ENCODE measurements at regions not wholly inside any gene's neighbourhood (a gene's known extent, or its start where the extent isn't known, plus 50 kb on each side); places are given as distances from the start of the nearest gene placed in this dataset.

DNA sequence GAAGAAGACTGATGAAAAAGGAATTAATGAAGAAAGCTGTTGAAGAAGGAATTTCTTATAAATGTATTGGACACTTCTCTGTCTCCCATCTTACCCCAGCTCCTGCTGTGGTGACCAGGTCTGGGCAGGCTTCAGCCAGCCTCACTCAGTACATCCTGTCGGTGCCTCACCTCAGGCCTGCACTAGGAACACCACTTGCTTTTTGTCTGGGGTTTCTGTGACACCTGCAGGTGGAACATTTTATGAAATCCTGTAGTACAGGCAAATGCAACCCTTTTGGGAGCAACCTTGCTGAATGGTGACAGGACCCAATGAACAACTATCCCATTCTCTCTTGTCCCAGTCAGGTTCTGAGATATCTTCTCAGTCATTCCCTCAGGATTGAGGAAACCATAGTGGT lies 129.7 kb downstream of the PRDM13 start:
- Histone ChIP-seq H2AFZ (ENCODE audit: insufficient read depth, low read length, poor library complexity) (no peak overlapping the region), H4K8ac (ENCODE audit: low read depth, low read length) (no peak overlapping the region), H3K4me1 (ENCODE audit: control insufficient read depth in 1 of 2, insufficient read depth in 2 of 2, low read length in 2 of 2) (peaks cover 0 to 2% of the 10 kb centered on the region in 2 experiments), H3K27ac (ENCODE audit: low read depth, low read length) (no peak overlapping the region), H3K23ac (ENCODE audit: low read length) (no peak overlapping the region), H4K12ac (ENCODE audit: low read depth, low read length) (no peak overlapping the region), H3K14ac (ENCODE audit: low read length) (no peak overlapping the region), H2AK5ac (ENCODE audit: low read length) (no peak overlapping the region), H3K9me3 (ENCODE audit: insufficient read depth, low read depth, low read length) (no peaks in the 10 kb centered on the region), H3K36me3 (ENCODE audit: control insufficient read depth in 1 of 2, insufficient read depth in 2 of 2, low read length in 2 of 2) (no peaks in the 10 kb centered on the region), H3K79me2 (ENCODE audit: control insufficient read depth, insufficient read depth, low read length, poor library complexity) (no peaks in the 10 kb centered on the region), H3K18ac (ENCODE audit: low read length) (no peak overlapping the region), H3K4ac (ENCODE audit: low read depth, low read length) (no peak overlapping the region), H3K27me3 (ENCODE audit: insufficient read depth, low read length) (no peaks in the 10 kb centered on the region), H2BK12ac (ENCODE audit: low read length) (no peak overlapping the region), H2BK120ac (ENCODE audit: insufficient read depth, low read length, poor library complexity) (no peak overlapping the region), H2BK5ac (ENCODE audit: low read depth, low read length, poor library complexity) (no peak overlapping the region), H4K91ac (ENCODE audit: low read depth, low read length) (no peak overlapping the region), H3K9ac (ENCODE audit: low read length) (no peak overlapping the region), H3K4me2 (ENCODE audit: low read length) (no peak overlapping the region), H3K79me1 (ENCODE audit: low read length) (no peaks in the 10 kb centered on the region), H3K4me3 (ENCODE audit: low read depth, low read length) (no peak overlapping the region)
- DNase-seq: peak in 1 of 2 donors; percentile 4
- WGBS (ENCODE audit: extremely low coverage, insufficient coverage, insufficient read length): no CpG with 5 or more reads among the region's 1 CpG

DNA sequence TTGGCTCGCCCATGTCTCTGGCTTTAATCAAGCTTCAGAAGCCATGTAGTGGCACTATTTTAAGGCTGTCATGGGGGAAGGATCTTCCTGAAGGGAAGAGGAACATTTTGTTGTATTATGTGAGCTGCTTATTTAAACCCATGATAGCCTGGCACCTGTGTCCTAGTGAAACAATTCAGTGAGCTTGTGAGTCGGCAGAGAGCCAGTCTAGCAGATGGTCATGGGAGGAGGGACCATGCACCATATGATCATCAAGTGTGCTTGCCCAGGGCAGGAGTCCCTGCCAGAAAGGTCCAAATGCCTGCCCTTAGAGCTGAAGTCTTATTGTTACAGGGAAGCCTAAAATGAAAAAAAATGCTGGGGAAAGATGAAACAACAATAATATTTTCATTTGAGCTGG lies 132.9 kb downstream of the PRDM13 start:
- Histone ChIP-seq H2BK5ac (ENCODE audit: low read depth, low read length, poor library complexity) (no peak overlapping the region), H4K8ac (ENCODE audit: low read depth, low read length) (no peak overlapping the region), H2BK120ac (ENCODE audit: insufficient read depth, low read length, poor library complexity) (no peak overlapping the region), H3K23ac (ENCODE audit: low read length) (no peak overlapping the region), H4K91ac (ENCODE audit: low read depth, low read length) (no peak overlapping the region), H3K9ac (ENCODE audit: low read length) (no peak overlapping the region), H3K4me1 (ENCODE audit: control insufficient read depth in 1 of 2, insufficient read depth in 2 of 2, low read length in 2 of 2) (peaks cover 0 to 2% of the 10 kb centered on the region in 2 experiments), H3K27me3 (ENCODE audit: insufficient read depth, low read length) (no peaks in the 10 kb centered on the region), H3K4me3 (ENCODE audit: low read depth, low read length) (no peak overlapping the region), H2AFZ (ENCODE audit: insufficient read depth, low read length, poor library complexity) (no peak overlapping the region), H2BK12ac (ENCODE audit: low read length) (no peak overlapping the region), H3K79me1 (ENCODE audit: low read length) (no peaks in the 10 kb centered on the region), H3K4ac (ENCODE audit: low read depth, low read length) (no peak overlapping the region), H3K27ac (ENCODE audit: low read depth, low read length) (no peak overlapping the region), H4K12ac (ENCODE audit: low read depth, low read length) (no peak overlapping the region), H3K9me3 (ENCODE audit: insufficient read depth, low read depth, low read length) (no peaks in the 10 kb centered on the region), H3K4me2 (ENCODE audit: low read length) (no peak overlapping the region), H3K18ac (ENCODE audit: low read length) (no peak overlapping the region), H3K36me3 (ENCODE audit: control insufficient read depth in 1 of 2, insufficient read depth in 2 of 2, low read length in 2 of 2) (no peaks in the 10 kb centered on the region), H3K14ac (ENCODE audit: low read length) (no peak overlapping the region), H2AK5ac (ENCODE audit: low read length) (no peak overlapping the region), H3K79me2 (ENCODE audit: control insufficient read depth, insufficient read depth, low read length, poor library complexity) (no peaks in the 10 kb centered on the region)
- no peak for DNase-seq
- WGBS (ENCODE audit: extremely low coverage, insufficient coverage, insufficient read length): no CpG with 5 or more reads among the region's 2 CpGs

DNA sequence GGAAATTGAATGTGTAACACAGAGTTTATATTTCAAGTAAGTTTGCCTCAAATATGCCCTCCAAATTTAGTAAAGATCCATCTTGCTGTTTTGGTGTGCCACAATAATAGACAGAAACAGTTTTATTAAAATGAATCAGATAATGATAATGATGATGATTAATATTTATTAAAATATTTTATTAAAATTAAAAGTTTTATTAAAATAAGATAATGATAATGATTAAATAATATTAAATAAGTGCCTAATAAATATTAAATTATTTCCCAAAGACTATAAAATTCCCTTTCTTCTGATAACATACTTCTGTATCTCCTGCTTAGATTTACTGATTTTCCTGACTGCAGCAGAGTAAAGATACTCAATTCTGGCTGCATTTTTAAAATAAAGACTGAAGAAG lies 134.5 kb downstream of the PRDM13 start:
- H3K23ac ChIP-seq (ENCODE audit: low read length): no peak overlapping the region

DNA sequence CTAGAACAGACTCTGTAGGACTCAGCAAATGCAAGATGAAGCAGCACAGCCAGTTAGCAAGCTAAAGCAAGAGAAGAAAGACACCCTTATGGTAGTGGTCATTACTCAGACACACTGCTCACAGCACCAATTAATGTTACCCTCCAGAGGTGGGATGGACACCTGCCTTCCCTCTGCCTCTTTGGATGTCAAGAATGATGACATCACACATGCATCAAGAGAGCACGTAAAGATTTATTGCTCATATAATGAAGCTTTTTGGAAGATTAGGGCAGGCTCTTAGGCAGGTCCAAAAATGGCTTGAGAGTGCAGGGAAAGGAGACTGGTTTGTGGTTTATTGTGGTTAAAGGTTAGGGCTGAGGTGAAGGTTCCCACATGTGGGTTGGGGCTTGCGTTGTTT lies 137.0 kb downstream of the PRDM13 start:
- Histone ChIP-seq H3K4me1 (ENCODE audit: control insufficient read depth in 1 of 2, insufficient read depth in 2 of 2, low read length in 2 of 2) (peaks cover 0 to 1% of the 10 kb centered on the region in 2 experiments), H2BK120ac (ENCODE audit: insufficient read depth, low read length, poor library complexity) (no peak overlapping the region), H4K12ac (ENCODE audit: low read depth, low read length) (no peak overlapping the region), H2BK12ac (ENCODE audit: low read length) (no peak overlapping the region), H3K79me1 (ENCODE audit: low read length) (no peaks in the 10 kb centered on the region), H2BK5ac (ENCODE audit: low read depth, low read length, poor library complexity) (no peak overlapping the region), H3K9me3 (ENCODE audit: insufficient read depth, low read depth, low read length) (no peaks in the 10 kb centered on the region), H3K4ac (ENCODE audit: low read depth, low read length) (no peak overlapping the region), H4K8ac (ENCODE audit: low read depth, low read length) (no peak overlapping the region), H3K27me3 (ENCODE audit: insufficient read depth, low read length) (no peaks in the 10 kb centered on the region), H3K14ac (ENCODE audit: low read length) (no peak overlapping the region), H3K4me3 (ENCODE audit: low read depth, low read length) (no peak overlapping the region), H2AK5ac (ENCODE audit: low read length) (no peak overlapping the region), H3K36me3 (ENCODE audit: control insufficient read depth in 1 of 2, insufficient read depth in 2 of 2, low read length in 2 of 2) (no peaks in the 10 kb centered on the region), H2AFZ (ENCODE audit: insufficient read depth, low read length, poor library complexity) (no peak overlapping the region), H4K91ac (ENCODE audit: low read depth, low read length) (no peak overlapping the region), H3K27ac (ENCODE audit: low read depth, low read length) (no peak overlapping the region), H3K4me2 (ENCODE audit: low read length) (no peak overlapping the region), H3K23ac (ENCODE audit: low read length) (no peak overlapping the region), H3K79me2 (ENCODE audit: control insufficient read depth, insufficient read depth, low read length, poor library complexity) (no peaks in the 10 kb centered on the region), H3K9ac (ENCODE audit: low read length) (no peak overlapping the region), H3K18ac (ENCODE audit: low read length) (no peak overlapping the region)
- WGBS (ENCODE audit: extremely low coverage, insufficient coverage, insufficient read length): no CpG with 5 or more reads among the region's 2 CpGs
- DNase-seq: no peak

More for the DNA sequence above, 134.5 kb downstream of the PRDM13 start:
- Histone ChIP-seq H3K79me2 (ENCODE audit: control insufficient read depth, insufficient read depth, low read length, poor library complexity) (no peaks in the 10 kb centered on the region), H3K9ac (ENCODE audit: low read length) (no peak overlapping the region), H3K4me2 (ENCODE audit: low read length) (no peak overlapping the region), H3K27ac (ENCODE audit: low read depth, low read length) (no peak overlapping the region), H3K36me3 (ENCODE audit: control insufficient read depth in 1 of 2, insufficient read depth in 2 of 2, low read length in 2 of 2) (no peaks in the 10 kb centered on the region), H2AK5ac (ENCODE audit: low read length) (no peak overlapping the region), H2BK12ac (ENCODE audit: low read length) (no peak overlapping the region), H3K14ac (ENCODE audit: low read length) (no peak overlapping the region), H3K4me3 (ENCODE audit: low read depth, low read length) (no peak overlapping the region), H4K12ac (ENCODE audit: low read depth, low read length) (no peak overlapping the region), H2BK120ac (ENCODE audit: insufficient read depth, low read length, poor library complexity) (no peak overlapping the region), H3K4ac (ENCODE audit: low read depth, low read length) (no peak overlapping the region), H3K79me1 (ENCODE audit: low read length) (no peaks in the 10 kb centered on the region), H3K18ac (ENCODE audit: low read length) (no peak overlapping the region), H3K27me3 (ENCODE audit: insufficient read depth, low read length) (no peaks in the 10 kb centered on the region), H3K9me3 (ENCODE audit: insufficient read depth, low read depth, low read length) (no peaks in the 10 kb centered on the region), H2AFZ (ENCODE audit: insufficient read depth, low read length, poor library complexity) (no peak overlapping the region), H3K4me1 (ENCODE audit: control insufficient read depth in 1 of 2, insufficient read depth in 2 of 2, low read length in 2 of 2) (peaks cover 0 to 2% of the 10 kb centered on the region in 2 experiments), H4K91ac (ENCODE audit: low read depth, low read length) (no peak overlapping the region), H2BK5ac (ENCODE audit: low read depth, low read length, poor library complexity) (no peak overlapping the region), H4K8ac (ENCODE audit: low read depth, low read length) (no peak overlapping the region)
- no peak for DNase-seq
